Thoracic aorta (tissue), 2 donors: ENCODE measurements at regions not wholly inside any gene's neighbourhood (a gene's known extent, or its start where the extent isn't known, plus 50 kb on each side); places are given as distances from the start of the nearest gene placed in this dataset.

Experiments
- ATAC-seq: fragments of 150-250 bp; one replicate; pipeline ENCODE4 v1.8.0; 2017; ENCODE audit warnings: low read depth; ENCODE audit not compliant: insufficient number of reproducible peaks, low FRiP score
- DNase-seq: peaks from one replicate; pipeline ENCODE4 v3.0.0-alpha.2; 2020; ENCODE audit warnings: low spot score
- H3K27ac ChIP-seq, 2 donors: fragments of 200-600 bp; sonication (generic); 1 replicate in 1 of 2; 2 replicates in 1 of 2; pipeline ENCODE4 v1.5.1; 2016; ENCODE audit warnings: mild to moderate bottlenecking in 2 of 2, moderate library complexity in 2 of 2
- H3K27me3 ChIP-seq: fragments of 200-600 bp; sonication (generic); replicated peaks from 2 replicates; pipeline ENCODE4 v1.6.0; 2016; ENCODE audit warnings: mild to moderate bottlenecking; ENCODE audit not compliant: insufficient read depth
- H3K36me3 ChIP-seq: fragments of 200-600 bp; sonication (generic); one replicate; pipeline ENCODE4 v1.5.1; 2016
- H3K4me1 ChIP-seq, 2 donors: fragments of 200-600 bp; sonication (generic); 1 replicate in 1 of 2; 2 replicates in 1 of 2; pipeline versions ENCODE4 v1.5.1 to v1.6.0; 2016; ENCODE audit warnings: low read depth in 2 of 2, mild to moderate bottlenecking in 1 of 2; ENCODE audit not compliant: control insufficient read depth in 1 of 2
- H3K4me3 ChIP-seq: fragments of 200-600 bp; sonication (generic); 2 replicates; pipeline ENCODE4 v1.5.1; 2016; ENCODE audit warnings: mild to moderate bottlenecking
- H3K9me3 ChIP-seq: fragments of 200-600 bp; sonication (generic); 2 replicates; pipeline ENCODE4 v1.5.1; 2016
- CTCF ChIP-seq: fragments of 200-600 bp; sonication (generic); IDR thresholded peaks from one replicate; pipeline ENCODE4 v1.5.1; 2019; ENCODE audit warnings: antibody characterized with exemption

- peaks cover 16% of the 10 kb centered on the region for H3K9me3 ChIP-seq
- H3K27me3 ChIP-seq, result no peaks in the 10 kb centered on the region
- H3K4me3 ChIP-seq, result no peak overlapping the region
- no peak overlapping the region for H3K27ac ChIP-seq
- no peak for ATAC-seq
- H3K4me1 ChIP-seq, result no peaks in the 10 kb centered on the region
- no peaks in the 10 kb centered on the region for H3K36me3 ChIP-seq
- DNase-seq, result no peak
- TF ChIP-seq CTCF, result no peak
Observed at GRCh38 chr9:80417211-80417773, 845.5 kb downstream of the TLE4 start.

GRCh38 chr9:80410106-80410505 is 838.3 kb downstream of the TLE4 start:
- Histone ChIP-seq H3K9me3 (no peaks in the 10 kb centered on the region), H3K27me3 (no peaks in the 10 kb centered on the region), H3K4me1 (no peaks in the 10 kb centered on the region), H3K4me3 (no peak overlapping the region), H3K27ac (no peak overlapping the region), H3K36me3 (no peaks in the 10 kb centered on the region)
- no peak for TF ChIP-seq CTCF
- DNase-seq (no peak), ATAC-seq (no peak)

- no peak for TF ChIP-seq CTCF
- Histone ChIP-seq H3K9me3 (no peaks in the 10 kb centered on the region), H3K4me3 (no peak overlapping the region), H3K27ac (no peak overlapping the region), H3K4me1 (no peaks in the 10 kb centered on the region), H3K27me3 (no peaks in the 10 kb centered on the region), H3K36me3 (no peaks in the 10 kb centered on the region)
- no peak for DNase-seq
- ATAC-seq, result no peak
Observed at GRCh38 chr9:80407220-80407619, 835.5 kb downstream of the TLE4 start.

GRCh38 chr9:80401243-80401642 is 829.5 kb downstream of the TLE4 start:
- no peak overlapping the region for H3K4me3 ChIP-seq
- H3K27me3 ChIP-seq, result no peaks in the 10 kb centered on the region
- no peak for ATAC-seq
- DNase-seq, result no peak
- H3K9me3 ChIP-seq, result peaks cover 2% of the 10 kb centered on the region
- H3K4me1 ChIP-seq, result no peaks in the 10 kb centered on the region
- H3K36me3 ChIP-seq, result no peaks in the 10 kb centered on the region
- no peak for TF ChIP-seq CTCF
- H3K27ac ChIP-seq, result no peak overlapping the region

- H3K9me3 ChIP-seq, result peaks cover 2% of the 10 kb centered on the region
- no peaks in the 10 kb centered on the region for H3K27me3 ChIP-seq
- H3K4me1 ChIP-seq, result no peaks in the 10 kb centered on the region
- H3K36me3 ChIP-seq, result no peaks in the 10 kb centered on the region
- H3K4me3 ChIP-seq, result no peak overlapping the region
- H3K27ac ChIP-seq, result no peak overlapping the region
- ATAC-seq (no peak), DNase-seq (no peak)
- no peak for TF ChIP-seq CTCF
Observed at GRCh38 chr9:80400624-80401230, 829.0 kb downstream of the TLE4 start.
